Lung microvascular endothelial cell (primary cell): ENCODE measurements at regions not wholly inside any gene's neighbourhood (a gene's known extent, or its start where the extent isn't known, plus 50 kb on each side); places are given as distances from the start of the nearest gene placed in this dataset.

Source experiments
- DNase-seq, 2 donors: peaks; one replicate each; pipeline versions ENCODE4 v3.0.0 to v3.0.0-alpha.2; 2010; ENCODE audit warnings: low read depth in 2 of 2

DNA sequence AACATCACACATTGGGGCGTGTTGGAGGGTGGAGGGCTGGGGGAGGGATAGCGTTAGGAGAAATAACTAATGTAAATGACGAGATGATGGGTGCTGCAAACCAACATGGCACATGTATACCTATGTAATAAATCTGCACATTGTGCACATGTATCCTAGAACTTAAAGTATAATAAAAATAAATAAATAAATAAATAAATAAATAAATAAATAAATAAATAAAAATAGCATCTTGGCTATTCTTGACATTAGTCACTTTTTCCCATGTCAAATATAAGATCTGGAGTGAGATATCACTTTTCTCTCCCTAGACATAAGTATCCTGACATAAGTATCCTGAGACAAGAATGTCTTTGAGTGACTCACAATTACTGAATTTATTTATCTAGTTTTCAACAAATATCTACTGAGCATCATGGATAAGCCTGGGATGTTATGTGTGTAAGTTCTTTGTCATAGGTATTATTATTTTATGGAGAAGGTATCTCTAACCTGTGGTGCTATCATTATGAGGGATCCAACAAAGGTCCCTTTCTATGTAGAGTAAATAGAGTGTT, 691.3 kb downstream of the SORCS1 start:
- no peak for DNase-seq

DNA sequence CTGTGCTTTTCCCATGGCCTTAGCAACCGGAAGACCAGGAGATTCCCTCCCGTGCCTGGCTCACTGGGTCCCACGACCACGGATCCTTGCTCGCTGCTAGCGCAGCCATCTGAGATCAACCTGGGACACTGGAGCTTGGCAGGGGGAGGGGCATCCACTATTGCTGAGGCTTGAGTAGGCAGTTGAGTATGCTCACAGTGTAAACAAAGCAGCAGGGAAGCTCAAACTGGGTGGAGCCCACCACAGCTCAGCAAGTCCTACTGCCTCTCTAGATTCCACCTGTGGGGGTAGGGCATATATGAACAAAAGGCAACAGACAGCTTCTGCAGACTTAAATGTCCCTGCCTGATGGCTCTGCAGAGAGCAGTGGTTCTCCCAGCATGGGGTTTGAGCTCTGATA, 697.0 kb downstream of the SORCS1 start:
- no peak for DNase-seq

DNA sequence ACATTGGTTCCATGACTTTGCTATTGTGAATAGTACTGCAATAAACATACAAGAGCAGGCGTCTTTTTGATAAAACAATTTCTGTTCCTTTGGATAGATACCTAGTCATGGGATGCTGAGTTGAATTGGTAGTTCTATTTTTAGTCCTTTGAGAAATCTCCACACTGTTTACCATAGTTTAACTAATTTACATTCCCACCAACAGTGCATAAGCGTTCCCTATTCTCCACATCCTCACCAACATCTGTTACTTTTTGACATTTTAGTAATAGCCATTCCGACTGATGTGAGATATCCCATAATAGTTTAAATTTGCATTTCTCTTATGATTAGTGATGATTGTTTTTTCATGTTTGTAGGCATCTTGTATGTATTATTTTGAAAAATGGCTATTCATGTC, 707.0 kb downstream of the SORCS1 start:
- no peak for DNase-seq

DNA sequence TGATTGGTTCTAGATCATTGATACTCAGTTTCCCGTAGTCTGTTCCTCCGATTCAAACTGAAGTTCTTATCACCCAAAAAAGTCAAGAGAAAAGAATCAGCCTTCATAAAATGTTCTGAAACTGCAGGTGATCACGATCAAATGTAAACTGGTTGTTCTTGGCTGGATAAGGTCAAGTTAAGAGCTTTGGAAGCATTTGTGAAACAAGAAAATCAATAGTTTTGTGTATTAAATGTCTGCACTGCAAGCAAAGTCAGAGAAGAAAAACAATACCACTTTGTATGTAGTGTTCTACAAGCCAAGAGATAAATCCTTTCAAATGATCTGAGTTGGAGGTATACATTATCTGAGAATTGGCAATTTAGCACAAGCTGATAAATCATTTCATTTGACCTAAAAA, 710.3 kb downstream of the SORCS1 start:
- no peak for DNase-seq

DNA sequence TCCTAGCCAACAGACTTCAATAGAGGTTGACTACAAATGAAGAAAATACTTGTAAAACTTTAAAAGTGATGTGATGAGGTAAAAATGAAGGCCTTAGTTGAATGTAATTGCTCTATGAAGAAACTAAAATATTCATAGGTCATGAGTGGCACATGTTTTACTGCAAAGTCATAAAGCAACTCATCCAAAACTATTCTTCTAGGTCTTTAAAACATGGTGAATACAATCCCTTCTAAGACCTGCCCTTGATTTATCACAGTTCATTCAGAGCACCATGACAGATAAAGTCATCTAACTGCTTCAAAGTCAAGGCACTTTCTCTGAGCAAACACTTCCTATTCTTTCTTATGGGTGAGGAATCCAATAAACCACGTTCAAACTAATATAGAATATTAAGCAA, 713.5 kb downstream of the SORCS1 start:
- DNase-seq: no peak

DNA sequence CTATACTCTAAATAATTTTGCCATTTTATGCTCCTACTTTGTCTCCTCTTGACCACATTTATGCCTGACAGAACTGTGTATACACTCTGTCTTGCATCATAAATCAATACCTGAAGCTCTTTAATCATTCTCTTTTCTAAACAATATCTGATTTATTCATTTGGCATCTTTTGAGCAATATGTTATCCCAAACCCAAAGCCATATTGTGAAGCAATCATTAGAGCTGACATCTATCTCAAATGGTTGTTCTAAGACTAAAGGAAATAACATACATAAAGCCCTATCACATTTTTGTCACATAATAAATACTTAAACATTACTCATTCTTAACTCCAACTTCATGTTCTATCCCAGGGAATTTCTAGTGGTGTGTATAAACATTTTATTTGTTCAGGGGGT, 717.6 kb downstream of the SORCS1 start:
- no peak for DNase-seq

DNA sequence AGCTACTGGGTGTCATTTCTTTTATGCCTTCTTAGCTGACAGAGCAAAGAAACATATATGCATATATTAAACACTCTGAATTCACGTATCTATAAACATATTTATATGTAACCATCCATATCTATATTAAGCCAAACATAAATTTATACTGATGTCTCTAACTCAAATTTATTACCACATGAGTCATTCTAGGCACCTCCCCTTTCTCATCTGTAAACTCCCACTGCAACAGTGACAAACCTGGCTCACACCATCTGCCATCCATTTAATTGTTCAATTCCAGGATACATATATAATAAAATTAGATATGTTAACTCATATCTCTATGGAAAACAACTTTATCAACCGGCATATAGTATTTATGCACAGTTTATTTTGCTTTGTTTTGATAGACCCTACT, 722.3 kb downstream of the SORCS1 start:
- no peak for DNase-seq

DNA sequence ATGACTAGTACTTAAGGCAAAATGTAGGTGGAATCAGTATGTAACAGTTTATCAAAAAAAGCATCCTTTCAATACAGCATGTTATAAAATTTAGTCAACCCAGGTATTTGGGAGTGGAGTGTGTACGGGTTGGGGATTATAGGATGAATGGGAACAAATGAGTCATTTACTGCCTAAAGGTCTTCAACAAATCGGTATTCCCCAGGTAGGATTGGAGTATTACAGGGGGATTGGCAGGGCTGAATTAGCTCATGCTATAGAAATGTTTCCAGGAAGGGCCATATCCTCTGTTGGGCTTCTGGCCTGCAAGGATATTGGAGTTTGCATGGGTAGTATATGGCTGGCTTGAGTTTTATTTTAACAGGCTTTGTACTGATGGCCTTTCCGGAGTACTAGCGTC, 723.7 kb downstream of the SORCS1 start:
- no peak for DNase-seq

DNA sequence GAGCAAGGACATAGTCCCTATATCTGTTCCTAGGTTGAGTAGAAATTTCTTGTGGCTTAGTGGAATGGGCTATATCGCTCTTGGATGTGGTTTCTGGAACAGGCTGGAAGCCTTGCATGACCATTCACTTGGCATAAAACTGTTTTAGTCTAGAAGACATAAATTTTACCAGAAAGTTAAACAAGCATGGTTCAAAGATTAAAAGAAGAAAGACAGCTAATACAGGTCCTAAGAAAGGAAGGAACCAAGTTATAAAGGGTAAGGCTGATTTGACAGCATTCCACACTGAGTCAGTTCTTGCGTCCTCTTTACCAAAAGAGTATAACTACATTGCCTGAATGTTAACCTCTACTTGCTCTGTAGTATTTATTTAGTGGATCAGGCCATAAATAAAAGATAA, 724.2 kb downstream of the SORCS1 start:
- no peak for DNase-seq

DNA sequence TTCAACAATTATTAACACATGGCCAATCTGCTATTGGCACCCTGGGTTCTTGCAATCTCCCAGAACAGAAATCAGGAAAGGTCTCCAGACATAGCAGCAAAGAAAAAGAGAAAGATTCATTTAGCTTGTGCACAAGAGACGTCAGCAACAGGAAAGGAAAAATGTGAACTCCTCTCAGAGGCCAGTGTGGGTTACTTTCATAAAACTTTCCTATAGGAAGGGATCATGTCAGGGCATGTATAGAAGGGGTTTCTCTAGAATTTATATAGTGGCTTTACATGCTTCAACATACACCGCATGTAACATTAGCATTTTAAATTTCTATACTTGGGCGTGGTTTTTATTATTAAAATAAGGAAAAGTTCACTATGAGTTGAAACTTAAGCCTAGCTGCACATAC, 725.1 kb downstream of the SORCS1 start:
- DNase-seq: no peak

DNA sequence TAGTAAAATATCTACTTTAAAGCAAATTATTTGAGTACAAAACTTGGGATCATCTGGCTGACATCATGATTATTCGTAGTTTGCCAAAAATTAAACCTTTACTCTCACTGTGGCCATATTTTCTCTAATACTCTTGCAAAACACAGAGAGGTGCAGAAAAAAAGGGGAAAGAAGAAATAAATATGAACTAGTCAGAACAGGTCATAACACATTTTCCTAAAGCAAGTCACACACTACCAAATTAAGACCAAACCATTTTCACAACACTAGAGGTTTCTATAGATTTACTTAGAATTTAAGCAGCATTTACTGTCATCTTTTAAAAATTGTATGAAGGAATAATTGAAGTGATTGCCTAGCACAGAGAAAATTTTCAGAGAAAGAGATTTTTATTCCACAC, 726.1 kb downstream of the SORCS1 start:
- DNase-seq: no peak

DNA sequence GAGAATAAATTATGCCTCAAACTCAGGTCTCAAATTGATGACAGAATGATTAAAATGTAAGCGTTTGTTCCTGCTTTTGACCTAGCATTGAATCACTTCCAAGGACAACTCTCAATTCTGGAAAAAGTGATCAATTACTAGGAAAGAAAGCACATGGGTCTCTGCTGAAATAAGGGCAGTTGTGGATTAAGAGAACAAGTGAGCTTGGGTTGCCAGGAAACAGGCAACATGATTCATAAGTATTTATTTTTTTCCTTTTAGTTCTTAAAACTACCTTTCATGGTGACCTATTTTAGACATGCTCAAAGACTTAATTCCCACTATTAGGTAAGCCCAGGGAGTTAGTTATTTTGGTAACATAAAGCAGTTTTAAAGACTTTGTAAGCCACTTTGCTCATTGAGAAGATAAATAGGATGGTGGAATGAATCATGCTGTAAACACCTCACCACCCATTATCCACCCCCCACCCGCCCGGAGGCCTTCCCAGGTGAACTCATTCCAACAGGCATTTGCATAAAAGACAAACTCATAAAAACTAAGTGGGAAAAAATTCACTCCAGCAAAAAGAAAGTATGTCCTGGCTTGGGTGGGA, 728.3 kb downstream of the SORCS1 start:
- DNase-seq: no peak

DNA sequence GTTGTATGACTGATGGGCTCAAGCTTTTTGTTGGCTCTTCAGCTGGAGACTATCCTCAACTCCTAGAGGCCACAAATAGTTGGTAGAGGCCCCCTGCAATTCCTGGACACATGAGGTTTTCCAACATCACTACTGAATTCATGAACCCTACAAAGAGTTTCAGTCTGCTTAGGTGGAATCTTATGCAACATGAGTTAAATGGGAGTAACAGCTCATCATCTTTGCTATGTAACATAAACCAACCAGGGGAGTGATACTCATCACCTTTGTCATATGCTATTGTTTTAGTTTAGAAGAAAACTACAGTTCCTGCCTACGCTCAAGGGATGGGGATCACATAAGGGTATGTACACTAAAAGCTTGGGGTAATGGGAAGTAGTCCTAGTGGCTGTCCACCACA, 729.4 kb downstream of the SORCS1 start:
- no peak for DNase-seq

DNA sequence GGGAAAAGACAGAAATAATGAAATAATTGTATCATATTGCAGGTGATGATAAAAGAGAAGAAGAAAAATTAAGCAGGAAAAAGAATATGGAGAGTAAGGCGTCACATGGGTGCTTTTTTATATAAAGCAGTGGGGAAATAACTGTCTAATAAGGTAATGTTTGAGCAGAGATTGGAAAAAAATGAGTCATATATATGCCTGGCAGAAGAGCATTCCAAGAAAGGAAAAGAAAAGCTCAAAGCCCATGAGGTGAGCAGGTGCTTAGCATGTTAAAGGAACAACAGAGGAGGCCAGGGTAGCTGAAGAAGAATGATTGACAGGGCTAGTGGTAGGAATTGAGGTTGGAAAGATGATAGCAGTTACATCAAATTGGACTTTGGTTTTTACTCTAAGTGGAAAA, 739.5 kb downstream of the SORCS1 start:
- no peak for DNase-seq

DNA sequence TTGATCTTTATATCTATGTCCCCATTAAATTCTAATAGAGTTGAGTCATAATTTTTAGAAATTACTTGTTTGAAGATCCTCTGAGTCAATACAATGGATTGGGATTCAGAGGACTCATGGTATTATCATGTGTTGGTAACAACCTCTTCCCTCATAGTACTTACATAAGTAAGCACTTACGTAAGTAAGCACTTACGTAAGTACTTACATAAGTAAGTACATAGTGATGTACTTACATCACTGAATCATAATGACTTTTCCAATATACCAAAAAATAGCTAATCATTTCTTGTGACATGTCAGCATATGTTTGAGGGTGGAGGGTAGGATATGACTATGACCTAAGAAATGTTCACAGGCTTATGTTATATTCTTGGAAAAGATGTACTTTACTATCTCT, 740.5 kb downstream of the SORCS1 start:
- no peak for DNase-seq

DNA sequence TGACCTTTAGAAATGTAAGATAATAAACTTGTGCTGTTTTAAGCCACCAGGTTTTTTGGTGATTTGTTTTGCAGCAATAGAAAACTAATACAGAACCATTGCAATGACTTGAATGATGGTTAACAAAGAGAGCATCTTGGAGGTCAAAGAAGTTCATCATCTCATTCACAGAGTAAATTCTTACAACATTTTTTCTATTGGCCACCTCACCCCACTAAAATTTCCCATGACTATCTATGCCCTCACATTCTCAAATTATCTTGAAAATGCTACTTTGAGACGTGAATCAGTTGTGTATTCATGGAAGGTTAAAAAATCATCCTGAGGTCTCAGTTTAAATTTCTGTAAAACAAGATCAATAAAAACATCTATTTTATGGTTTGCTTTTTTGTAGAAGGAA, 754.2 kb downstream of the SORCS1 start:
- DNase-seq: no peak

DNA sequence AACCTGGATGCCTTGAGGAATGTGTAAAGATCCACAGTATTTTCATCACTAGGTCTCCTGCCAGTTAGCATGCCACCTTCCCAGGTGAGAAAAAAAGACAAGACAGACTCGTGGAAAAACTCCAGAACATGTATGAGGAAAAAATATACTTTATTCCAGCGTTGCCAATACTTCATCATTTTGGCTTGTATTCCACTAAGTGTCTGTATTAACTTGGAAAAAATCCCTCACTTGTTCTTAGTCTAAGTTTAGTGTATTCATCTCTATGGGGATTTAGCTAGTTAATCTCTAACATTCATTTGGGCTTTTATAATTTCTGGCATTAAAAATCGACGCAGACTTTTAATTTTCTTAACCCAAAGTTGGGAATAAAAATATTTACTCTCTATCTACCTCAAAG, 759.4 kb downstream of the SORCS1 start:
- no peak for DNase-seq

DNA sequence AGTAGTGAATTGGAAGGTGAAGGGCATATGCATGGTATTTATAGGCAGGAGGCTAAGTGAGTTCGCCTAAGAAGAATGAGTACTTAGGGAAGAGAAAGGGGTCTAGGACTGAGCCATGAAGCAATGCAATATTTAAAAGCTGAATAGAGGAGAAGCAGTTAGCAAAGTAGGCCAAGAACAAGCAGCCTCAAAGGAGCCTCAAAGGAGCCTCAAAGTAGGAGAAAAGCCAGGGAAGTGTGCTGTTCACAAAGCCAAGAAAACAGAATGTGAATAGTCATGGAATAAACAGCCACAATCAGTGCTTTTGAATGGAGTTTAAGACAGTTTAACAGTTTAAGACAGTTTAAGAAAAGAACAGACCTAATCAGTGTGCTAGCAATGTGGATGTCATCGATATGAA, 762.0 kb downstream of the SORCS1 start:
- DNase-seq: no peak

DNA sequence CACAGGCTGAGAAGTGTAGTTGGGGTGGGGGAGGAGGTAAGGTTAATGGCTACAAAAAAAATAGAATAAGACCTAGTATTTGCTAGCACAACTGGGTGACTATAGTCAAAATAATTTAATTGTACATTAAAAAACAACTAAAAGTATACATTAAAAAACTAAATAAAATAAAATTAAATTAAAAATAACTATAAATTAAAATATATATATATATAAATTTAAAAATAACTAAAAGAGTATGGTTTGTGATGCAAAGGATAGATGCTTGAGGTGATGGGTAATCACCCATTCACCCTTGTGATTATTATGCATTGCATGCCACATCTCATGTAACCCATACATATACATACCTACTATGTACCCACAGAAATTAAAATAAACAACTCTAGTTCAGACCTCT, 762.5 kb downstream of the SORCS1 start:
- no peak for DNase-seq

DNA sequence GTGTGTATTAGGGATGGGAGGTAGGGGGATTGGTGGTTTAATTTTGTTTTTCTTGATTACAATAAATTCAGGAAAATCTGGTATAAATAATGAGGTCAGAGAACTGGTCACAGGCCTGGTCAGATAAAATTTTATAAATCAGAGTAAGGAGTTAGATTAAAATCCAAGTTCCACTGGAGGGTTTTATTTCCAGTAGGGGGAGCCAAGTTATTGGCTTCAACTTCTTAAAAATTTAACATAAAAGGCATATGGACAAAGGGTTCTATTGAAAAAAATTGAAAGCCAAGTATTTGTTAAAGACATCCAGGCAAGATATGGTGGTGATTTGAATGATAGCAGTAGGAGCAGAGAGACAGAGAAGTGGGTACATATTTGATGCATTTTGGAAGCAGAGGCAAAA, 763.3 kb downstream of the SORCS1 start:
- no peak for DNase-seq

DNA sequence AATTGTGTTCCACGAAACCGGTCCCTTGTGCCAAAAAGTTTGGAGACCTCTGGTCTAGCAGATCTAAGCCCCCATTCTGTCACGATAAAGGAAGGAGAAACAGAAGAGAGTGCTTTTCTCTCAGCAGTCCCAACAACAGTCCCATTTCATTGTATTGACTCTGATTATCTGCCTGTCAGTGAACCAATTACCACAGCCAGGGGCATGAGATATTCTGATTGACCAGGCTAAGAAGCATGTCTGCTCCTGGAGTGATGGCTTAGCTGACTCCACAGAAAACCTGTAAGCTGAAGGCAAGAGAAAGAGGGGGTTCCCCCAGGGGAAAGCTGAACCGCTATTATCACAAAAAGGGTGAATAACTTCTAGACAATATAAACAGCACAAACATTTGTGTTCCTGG, 765.4 kb downstream of the SORCS1 start:
- DNase-seq: no peak

DNA sequence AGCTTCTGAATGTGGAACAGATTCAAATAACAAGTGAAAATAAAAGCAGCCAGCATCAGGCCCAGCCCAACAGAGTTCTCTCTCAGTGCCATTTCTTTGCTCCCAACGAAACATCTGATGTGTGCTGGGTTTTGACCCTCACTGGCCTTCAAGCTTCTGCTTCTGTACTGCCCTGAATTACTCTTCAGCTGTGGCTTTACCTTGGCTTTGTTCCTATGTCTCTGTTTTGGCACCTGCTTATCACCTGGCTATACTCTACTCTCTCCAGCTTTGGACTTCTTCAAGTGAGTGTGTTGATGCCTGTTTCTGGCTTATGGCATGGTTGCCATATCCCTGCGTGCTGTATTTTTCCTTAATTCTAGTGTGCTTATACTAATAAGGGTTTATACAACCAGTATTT, 768.3 kb downstream of the SORCS1 start:
- DNase-seq: no peak

DNA sequence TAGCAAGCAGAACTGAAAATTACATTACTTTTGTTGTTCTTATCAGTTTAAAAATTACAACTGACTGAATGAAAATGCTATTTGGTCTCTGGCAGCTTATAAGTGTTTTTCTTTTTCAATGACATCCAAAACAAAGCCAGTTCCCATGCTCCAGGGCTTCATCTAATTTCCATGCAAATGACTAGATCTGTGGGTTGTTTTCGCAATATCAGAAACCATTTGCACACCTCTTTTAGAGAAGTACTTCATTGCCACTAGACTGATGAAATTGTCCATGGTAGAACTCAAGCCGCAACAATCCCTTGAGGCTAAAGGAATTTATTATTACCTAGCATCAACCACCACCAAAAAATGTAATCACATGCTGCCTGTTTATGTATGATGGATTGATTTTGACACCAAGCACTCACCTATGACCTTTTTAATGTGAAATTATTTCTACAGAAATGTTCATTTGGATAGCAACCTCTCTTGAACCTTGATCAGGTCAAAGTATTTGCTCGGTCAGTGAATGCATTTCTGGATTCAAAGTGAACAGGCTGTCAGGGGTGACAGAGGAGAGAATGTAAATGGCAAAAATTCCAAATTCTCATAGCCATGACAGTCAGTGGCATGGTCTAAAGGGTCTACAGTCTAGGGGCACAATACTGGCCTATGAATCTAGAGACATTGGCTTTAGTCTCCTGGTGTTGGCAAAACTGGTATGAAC, 769.3 kb downstream of the SORCS1 start:
- DNase-seq: no peak

DNA sequence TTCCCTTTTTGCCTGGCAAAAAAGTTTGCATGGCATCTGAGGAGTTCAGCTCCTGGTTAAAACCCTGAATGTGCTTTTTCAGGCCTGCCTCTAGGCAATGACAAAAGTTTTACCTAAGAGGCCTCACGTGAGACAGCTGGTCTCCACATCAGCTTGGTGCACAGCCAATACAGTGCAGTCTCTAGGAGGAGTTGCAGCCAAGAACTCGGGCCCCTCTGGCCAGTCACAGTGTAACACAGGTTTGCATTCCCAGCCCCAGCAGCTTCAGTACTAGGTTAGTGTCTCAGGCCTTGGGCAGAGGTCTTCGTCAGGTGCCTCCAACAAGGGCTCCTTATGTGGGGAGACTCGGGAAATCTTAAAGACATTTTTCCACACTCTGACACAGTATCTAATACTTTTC, 771.7 kb downstream of the SORCS1 start:
- no peak for DNase-seq
